HFFc6 (cell line): ENCODE measurements at regions not wholly inside any gene's neighbourhood (a gene's known extent, or its start where the extent isn't known, plus 50 kb on each side); places are given as distances from the start of the nearest gene placed in this dataset.

Experiments used
- DNase-seq: peaks from one replicate; pipeline ENCODE4 v3.0.0-alpha.2; 2018
- H3K27ac Mint-ChIP-seq: 2 replicates; pipeline ENCODE4 v1.8.0; 2020; ENCODE audit warnings: mild to moderate bottlenecking, mixed read lengths
- H3K27me3 Mint-ChIP-seq: 2 replicates; pipeline ENCODE4 v1.8.0; 2021; ENCODE audit warnings: mild to moderate bottlenecking, moderate library complexity, mixed read lengths; ENCODE audit not compliant: insufficient read depth
- H3K36me3 Mint-ChIP-seq: 2 replicates; pipeline ENCODE4 v1.8.0; 2021; ENCODE audit warnings: low read depth, mixed read lengths
- H3K4me1 Mint-ChIP-seq: 2 replicates; pipeline ENCODE4 v1.8.0; 2020; ENCODE audit warnings: low read depth, mixed read lengths
- H3K4me3 Mint-ChIP-seq: 2 replicates; pipeline ENCODE4 v1.8.0; 2020; ENCODE audit warnings: mild to moderate bottlenecking, moderate library complexity, mixed read lengths
- H3K9me3 Mint-ChIP-seq: 2 replicates; pipeline ENCODE4 v1.8.0; 2020; ENCODE audit warnings: mild to moderate bottlenecking, mixed read lengths
- CTCF ChIP-seq: fragments of 200-600 bp; sonication (generic); IDR thresholded peaks from 2 replicates; pipeline ENCODE4 v1.5.0; 2021; ENCODE audit warnings: antibody characterized with exemption, mild to moderate bottlenecking

- Mint-ChIP-seq H3K4me3 (no peak overlapping the region), H3K27ac (no peak overlapping the region), H3K9me3 (peaks cover 60% of the 10 kb centered on the region), H3K27me3 (no peaks in the 10 kb centered on the region; the same call in 1 of the 2 replicates), H3K4me1 (no peaks in the 10 kb centered on the region), H3K36me3 (peaks cover 15% of the 10 kb centered on the region; the same call in 1 of the 2 replicates)
- TF ChIP-seq CTCF: no peak
- no peak for DNase-seq
Measured at GRCh38 chr2:16042201-16042700, 101.9 kb downstream of the MYCN start.

- TF ChIP-seq CTCF: no peak
- DNase-seq: no peak
- Mint-ChIP-seq H3K4me1 (no peaks in the 10 kb centered on the region), H3K27me3 (no peaks in the 10 kb centered on the region; the same call in 1 of the 2 replicates), H3K4me3 (no peak overlapping the region), H3K27ac (no peak overlapping the region), H3K9me3 (peaks cover 62% of the 10 kb centered on the region), H3K36me3 (peaks cover 15% of the 10 kb centered on the region; the same call in 1 of the 2 replicates)
Measured at GRCh38 chr2:16040271-16041010, 100.1 kb downstream of the MYCN start.

- Mint-ChIP-seq H3K27me3 (no peaks in the 10 kb centered on the region; the same call in 1 of the 2 replicates), H3K27ac (no peak overlapping the region), H3K4me1 (no peaks in the 10 kb centered on the region), H3K4me3 (no peak overlapping the region), H3K9me3 (peaks cover 68% of the 10 kb centered on the region), H3K36me3 (peaks cover 11% of the 10 kb centered on the region; the same call in 1 of the 2 replicates)
- no peak for DNase-seq
- TF ChIP-seq CTCF: no peak
Measured at GRCh38 chr2:16039823-16040222, 99.5 kb downstream of the MYCN start.

- H3K4me1 Mint-ChIP-seq: no peaks in the 10 kb centered on the region
- H3K27me3 Mint-ChIP-seq: no peaks in the 10 kb centered on the region; the same call in 1 of the 2 replicates
- peaks cover 11% of the 10 kb centered on the region; the same call in 1 of the 2 replicates for H3K36me3 Mint-ChIP-seq
- H3K4me3 Mint-ChIP-seq: no peak overlapping the region
- peaks cover 74% of the 10 kb centered on the region for H3K9me3 Mint-ChIP-seq
- DNase-seq: no peak
- no peak overlapping the region for H3K27ac Mint-ChIP-seq
- no peak for TF ChIP-seq CTCF
Measured at GRCh38 chr2:16039055-16039454, 98.7 kb downstream of the MYCN start.

GRCh38 chr2:16038621-16039020 lies 98.3 kb downstream of the MYCN start:
- peaks cover 71% of the 10 kb centered on the region for H3K9me3 Mint-ChIP-seq
- H3K4me1 Mint-ChIP-seq: no peaks in the 10 kb centered on the region
- no peak for TF ChIP-seq CTCF
- DNase-seq: no peak
- no peak overlapping the region for H3K4me3 Mint-ChIP-seq
- no peaks in the 10 kb centered on the region; the same call in 1 of the 2 replicates for H3K27me3 Mint-ChIP-seq
- H3K27ac Mint-ChIP-seq: no peak overlapping the region
- peaks cover 11% of the 10 kb centered on the region; the same call in 1 of the 2 replicates for H3K36me3 Mint-ChIP-seq
